Right lobe of liver (tissue), 6 donors: ENCODE measurements at regions not wholly inside any gene's neighbourhood (a gene's known extent, or its start where the extent isn't known, plus 50 kb on each side); places are given as distances from the start of the nearest gene placed in this dataset.
"Not testable (repeated sequence)": the region's sequence is repeated elsewhere in the genome, so short reads cannot be mapped to it uniquely, and the experiment has no call there.

Experiments
- ATAC-seq, 4 donors: fragments of 200-7000 bp; cut with Tn5 transposase; one replicate each; pipeline ENCODE4 v1.9.1; 2020; ENCODE audit warnings: mild to moderate bottlenecking in 4 of 4, moderate library complexity in 4 of 4
- DNase-seq, 3 donors: peaks; one replicate each; pipeline ENCODE4 v3.0.0-alpha.2; 2020
- H3K27ac ChIP-seq, 3 donors: fragments of 200-600 bp; one replicate each; pipeline ENCODE4 v1.8.0; 2022
- H3K27me3 ChIP-seq, 2 donors: fragments of 200-600 bp; one replicate each; pipeline ENCODE4 v1.8.0; 2022
- H3K36me3 ChIP-seq, 4 donors: fragments of 200-600 bp; sonication (generic) in 1 of 4; one replicate each; pipeline versions ENCODE4 v1.5.1 to v1.8.0; 2017 to 2022; ENCODE audit warnings: control low read depth in 1 of 4
- H3K4me1 ChIP-seq, 4 donors: fragments of 200-600 bp; sonication (generic) in 1 of 4; one replicate each; pipeline versions ENCODE4 v1.5.1 to v1.8.0; 2017 to 2022; ENCODE audit warnings: control low read depth in 1 of 4
- H3K4me3 ChIP-seq, 3 donors: fragments of 200-600 bp; one replicate each; pipeline ENCODE4 v1.8.0; 2022
- H3K9me3 ChIP-seq, 4 donors: fragments of 200-600 bp; sonication (generic) in 1 of 4; one replicate each; pipeline versions ENCODE4 v1.5.1 to v1.8.0; 2017 to 2022; ENCODE audit warnings: control low read depth in 1 of 4
- POLR2A ChIP-seq: fragments of 450-650 bp; IDR thresholded peaks from one replicate; pipeline ENCODE4 v1.6.1; 2017; ENCODE audit warnings: antibody characterized with exemption, mild to moderate bottlenecking
- WGBS: methylation state at CpG from one replicate; pipeline ENCODE4 v1.1.6; 2018; ENCODE audit warnings: low coverage, low lambda C conversion rate; ENCODE audit not compliant: insufficient coverage; ENCODE audit errors: missing lambda C conversion rate; 5-methylcytosine and 5-hydroxymethylcytosine counted together
- intact Hi-C, 2 donors: fragments of 100-400 bp; cut with DNase I; formaldehyde crosslinking; loops; one replicate each; pipeline versions ENCODE4 v1.11.2 to v1.14.1; 2022
- TF ChIP-seq, protein P1 (sequence below), 4 donors: fragments of 200-600 bp in 3 of 4; fragments of 450-650 bp in 1 of 4; IDR thresholded peaks; one replicate each; pipeline versions ENCODE4 v1.5.1 to v1.8.0; 2016 to 2022; ENCODE audit warnings: antibody characterized with exemption in 4 of 4, mild to moderate bottlenecking in 2 of 4
- donor health status: DM: no; HTN: yes; CAD: no.
- donor health status: DM: no; HTN: no; CAD: no.
- donor health status: DM: no; HTN: no; CAD: no.
- donor health status: DM: no; HTN: yes; CAD: no.
- donor health status: DM: no; HTN: yes; CAD: no.

DNA sequence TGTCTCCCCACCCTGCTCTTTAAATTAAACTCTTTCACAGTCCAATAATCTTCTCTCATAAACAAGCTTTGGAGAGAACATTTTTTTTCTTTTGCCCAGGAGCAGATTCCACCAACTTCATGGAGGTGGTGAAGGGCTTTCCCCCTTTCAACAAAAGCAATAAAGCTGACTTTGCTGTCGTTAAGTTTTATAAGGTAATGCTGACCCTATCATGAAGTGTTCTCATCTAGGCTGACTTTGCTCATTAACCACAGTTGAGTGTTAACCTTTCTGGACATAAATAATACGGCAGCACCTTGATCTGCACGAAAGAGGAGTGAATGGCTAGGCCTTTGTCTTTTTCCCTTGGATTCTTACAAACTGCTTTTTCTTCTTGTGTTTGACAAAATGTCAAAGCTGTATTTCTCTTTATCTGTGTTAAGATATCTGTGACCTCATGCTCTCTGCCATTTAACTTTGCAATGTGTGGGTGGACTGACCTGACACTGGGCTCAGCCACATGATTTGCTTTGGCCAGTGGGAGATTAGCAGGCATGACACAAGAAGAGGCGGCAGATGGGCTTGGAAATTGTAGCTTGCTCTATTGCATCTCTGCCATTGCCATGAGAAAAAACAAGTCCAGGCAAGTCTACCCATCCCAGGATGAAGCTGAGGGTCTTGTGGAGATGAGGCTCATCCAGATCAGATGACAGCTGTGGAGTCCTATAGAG is 470.9 kb upstream of the CCDC196 start:
- DNase-seq, result no peak
- intact Hi-C loops, result no loop called here
- no peaks in the 10 kb centered on the region for H3K4me1 ChIP-seq
- no peaks in the 10 kb centered on the region for H3K36me3 ChIP-seq
- 25% methylated on average over 3 of the region's 4 CpGs for WGBS
- no peak overlapping the region for H3K27ac ChIP-seq
- no peak overlapping the region for H3K4me3 ChIP-seq
- no peaks in the 10 kb centered on the region for H3K27me3 ChIP-seq
- TF ChIP-seq POLR2A, result no peak
- TF ChIP-seq, protein P1, sequence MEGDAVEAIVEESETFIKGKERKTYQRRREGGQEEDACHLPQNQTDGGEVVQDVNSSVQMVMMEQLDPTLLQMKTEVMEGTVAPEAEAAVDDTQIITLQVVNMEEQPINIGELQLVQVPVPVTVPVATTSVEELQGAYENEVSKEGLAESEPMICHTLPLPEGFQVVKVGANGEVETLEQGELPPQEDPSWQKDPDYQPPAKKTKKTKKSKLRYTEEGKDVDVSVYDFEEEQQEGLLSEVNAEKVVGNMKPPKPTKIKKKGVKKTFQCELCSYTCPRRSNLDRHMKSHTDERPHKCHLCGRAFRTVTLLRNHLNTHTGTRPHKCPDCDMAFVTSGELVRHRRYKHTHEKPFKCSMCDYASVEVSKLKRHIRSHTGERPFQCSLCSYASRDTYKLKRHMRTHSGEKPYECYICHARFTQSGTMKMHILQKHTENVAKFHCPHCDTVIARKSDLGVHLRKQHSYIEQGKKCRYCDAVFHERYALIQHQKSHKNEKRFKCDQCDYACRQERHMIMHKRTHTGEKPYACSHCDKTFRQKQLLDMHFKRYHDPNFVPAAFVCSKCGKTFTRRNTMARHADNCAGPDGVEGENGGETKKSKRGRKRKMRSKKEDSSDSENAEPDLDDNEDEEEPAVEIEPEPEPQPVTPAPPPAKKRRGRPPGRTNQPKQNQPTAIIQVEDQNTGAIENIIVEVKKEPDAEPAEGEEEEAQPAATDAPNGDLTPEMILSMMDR (IDR thresholded peaks at IDR 0.05), result no peak
- no peaks in the 10 kb centered on the region for H3K9me3 ChIP-seq
- ATAC-seq, result no peak

DNA sequence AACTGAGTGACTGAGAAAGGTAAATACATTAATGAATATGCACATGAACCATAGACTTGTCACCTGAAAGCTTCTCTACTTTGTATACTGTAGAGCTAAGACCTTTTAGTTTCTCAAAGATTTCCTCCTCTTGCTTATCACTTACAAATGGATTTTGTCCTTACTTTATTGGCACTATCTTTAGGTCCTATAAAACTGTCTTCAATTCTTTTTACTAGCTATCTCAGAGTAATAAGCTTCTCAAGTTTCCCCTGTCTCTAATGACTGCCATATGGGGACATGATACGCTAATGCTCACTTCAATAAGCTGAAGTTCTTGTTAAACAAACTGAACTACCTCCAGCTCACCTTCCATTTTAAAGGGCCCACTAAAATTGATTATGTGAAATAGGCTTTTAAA is 468.2 kb upstream of the CCDC196 start:
- WGBS, result 91% methylated on average over 1 of the region's 1 CpG
- no peaks in the 10 kb centered on the region for H3K36me3 ChIP-seq
- H3K27ac ChIP-seq, result no peak overlapping the region
- ATAC-seq, result no peak
- no peaks in the 10 kb centered on the region for H3K4me1 ChIP-seq
- no peaks in the 10 kb centered on the region for H3K9me3 ChIP-seq
- intact Hi-C loops, result no loop called here
- TF ChIP-seq, protein P1 (IDR thresholded peaks at IDR 0.05), result no peak
- no peak for TF ChIP-seq POLR2A
- H3K4me3 ChIP-seq, result no peak overlapping the region
- DNase-seq, result no peak
- H3K27me3 ChIP-seq, result no peaks in the 10 kb centered on the region

DNA sequence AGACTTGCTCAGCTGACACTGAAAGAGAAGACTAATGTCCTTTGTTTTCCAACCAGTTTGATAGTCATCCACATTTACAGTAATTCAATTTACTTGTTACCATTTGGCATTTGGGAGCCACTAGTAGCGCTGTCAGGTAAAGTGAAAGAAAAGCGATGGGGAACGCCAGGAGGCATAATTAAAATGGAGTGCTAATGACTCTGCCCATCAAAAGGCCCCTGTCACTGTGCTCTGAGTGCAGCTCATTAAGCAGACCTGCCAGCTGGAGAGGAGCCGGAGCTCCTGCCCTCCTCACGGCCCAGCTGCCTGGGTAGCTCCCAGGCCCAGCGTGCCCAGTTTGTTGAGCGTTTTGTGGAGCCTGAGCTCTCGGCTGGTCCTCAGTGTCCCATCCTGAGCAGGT is 463.6 kb upstream of the CCDC196 start:
- H3K4me3 ChIP-seq, result no peak overlapping the region
- DNase-seq (no peak), ATAC-seq (no peak)
- H3K27ac ChIP-seq, result no peak overlapping the region
- H3K27me3 ChIP-seq, result no peaks in the 10 kb centered on the region
- WGBS, result 77% methylated on average over 3 of the region's 8 CpGs
- H3K36me3 ChIP-seq, result no peaks in the 10 kb centered on the region
- H3K4me1 ChIP-seq, result no peaks in the 10 kb centered on the region
- TF ChIP-seq, protein P1 (IDR thresholded peaks at IDR 0.05), result no peak
- no peak for TF ChIP-seq POLR2A
- intact Hi-C loops, result no loop called here
- H3K9me3 ChIP-seq, result no peaks in the 10 kb centered on the region

DNA sequence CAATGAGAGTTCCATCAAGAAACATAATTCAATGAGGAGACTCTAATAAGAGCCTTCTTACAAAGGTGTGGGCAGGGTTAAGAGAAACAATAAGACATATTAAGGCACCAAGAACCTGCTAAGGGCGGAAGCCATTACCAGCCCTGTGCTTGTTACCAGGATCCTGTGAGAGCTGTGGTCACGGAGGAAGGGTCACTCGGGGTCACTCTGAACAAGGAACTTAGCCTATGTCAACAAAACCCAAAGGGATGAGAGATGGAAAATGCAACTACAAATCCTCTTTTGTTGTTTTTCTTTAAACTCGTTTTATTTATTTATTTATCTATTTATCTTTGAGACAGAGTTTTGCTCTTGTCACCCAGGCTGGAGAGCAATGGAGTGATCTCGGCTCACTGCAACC is 460.4 kb upstream of the CCDC196 start:
- Histone ChIP-seq H3K4me1 (no peaks in the 10 kb centered on the region), H3K27ac (no peak overlapping the region), H3K36me3 (no peaks in the 10 kb centered on the region), H3K4me3 (no peak overlapping the region), H3K27me3 (no peaks in the 10 kb centered on the region), H3K9me3 (no peaks in the 10 kb centered on the region)
- DNase-seq (no peak), ATAC-seq (peak in 3 of 4 donors; percentile 42 to 69 (median 54))
- intact Hi-C loops, result no loop called here
- WGBS, result 51% methylated on average over 5 of the region's 5 CpGs
- TF ChIP-seq POLR2A, result no peak
- TF ChIP-seq, protein P1 (IDR thresholded peaks at IDR 0.05), result no peak

DNA sequence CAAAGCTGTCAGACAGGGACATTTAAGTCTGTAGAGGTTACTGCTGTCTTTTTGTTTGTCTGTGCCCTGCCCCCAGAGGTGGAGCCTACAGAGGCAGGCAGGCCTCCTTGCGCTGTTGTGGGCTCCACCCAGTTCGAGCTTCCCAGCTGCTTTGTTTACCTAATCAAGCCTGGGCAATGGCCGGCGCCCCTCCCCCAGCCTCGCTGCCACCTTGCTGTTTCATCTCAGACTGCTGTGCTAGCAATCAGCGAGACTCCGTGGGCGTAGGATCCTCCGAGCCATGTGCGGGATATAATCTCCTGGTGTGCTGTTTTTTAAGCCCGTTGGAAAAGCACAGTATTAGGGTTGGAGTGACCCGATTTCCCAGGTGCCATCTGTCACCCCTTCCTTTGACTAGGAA is 454.2 kb upstream of the CCDC196 start:
- WGBS, result no CpG with 5 or more reads among the region's 12 CpGs
- H3K4me1 ChIP-seq, H3K27me3 ChIP-seq, H3K9me3 ChIP-seq, ATAC-seq, DNase-seq, H3K4me3 ChIP-seq, H3K36me3 ChIP-seq, intact Hi-C loops, H3K27ac ChIP-seq: not testable (repeated sequence)
